Activated B cell treated with CpG ODN at 0.5 μM for 24 hours (primary cell): ENCODE measurements at regions not wholly inside any gene's neighbourhood (a gene's known extent, or its start where the extent isn't known, plus 50 kb on each side); places are given as distances from the start of the nearest gene placed in this dataset.

Experiments used
- ATAC-seq: fragments of 200-7000 bp; cut with Tn5 transposase; one replicate; pipeline ENCODE4 v1.10.0; 2021; ENCODE audit warnings: low read depth, mild to moderate bottlenecking, moderate library complexity
- CTCF ChIA-PET: fragments of 350-600 bp; sonication (Branson Sonifier 250); formaldehyde crosslinking; loops from one replicate; lab custom pipeline; 2021; ENCODE audit warnings: antibody characterized with exemption; lab: Charles Lee
- POLR2A ChIA-PET: fragments of 350-600 bp; sonication (Branson Sonifier 250); formaldehyde crosslinking; loops from one replicate; lab custom pipeline; 2021; ENCODE audit warnings: antibody characterized with exemption; lab: Charles Lee
- DNase-seq: peaks from one replicate; pipeline ENCODE4 v3.0.0; 2022
- H3K27ac Mint-ChIP-seq: one replicate; pipeline ENCODE4 v1.8.0; 2020; ENCODE audit warnings: mixed read lengths
- H3K27me3 Mint-ChIP-seq: one replicate; pipeline ENCODE4 v1.8.0; 2021; ENCODE audit warnings: mixed read lengths
- H3K36me3 Mint-ChIP-seq: one replicate; pipeline ENCODE4 v1.8.0; 2021; ENCODE audit warnings: low read depth, mixed read lengths
- H3K4me1 Mint-ChIP-seq: one replicate; pipeline ENCODE4 v1.8.0; 2021; ENCODE audit warnings: mixed read lengths
- H3K4me3 Mint-ChIP-seq: one replicate; pipeline ENCODE4 v1.8.0; 2020; ENCODE audit warnings: mild to moderate bottlenecking, mixed read lengths
- H3K9me3 Mint-ChIP-seq: one replicate; pipeline ENCODE4 v1.8.0; 2020; ENCODE audit warnings: mixed read lengths
- intact Hi-C: fragments of 100-400 bp; cut with micrococcal nuclease; formaldehyde crosslinking; loops from one replicate; pipeline ENCODE4 v1.15.1; 2024
- TF ChIP-seq, protein P1 (sequence below): fragments of 200-600 bp; IDR thresholded peaks from one replicate; pipeline ENCODE4 v1.8.0; 2022; ENCODE audit warnings: antibody characterized with exemption, mild to moderate bottlenecking

DNA sequence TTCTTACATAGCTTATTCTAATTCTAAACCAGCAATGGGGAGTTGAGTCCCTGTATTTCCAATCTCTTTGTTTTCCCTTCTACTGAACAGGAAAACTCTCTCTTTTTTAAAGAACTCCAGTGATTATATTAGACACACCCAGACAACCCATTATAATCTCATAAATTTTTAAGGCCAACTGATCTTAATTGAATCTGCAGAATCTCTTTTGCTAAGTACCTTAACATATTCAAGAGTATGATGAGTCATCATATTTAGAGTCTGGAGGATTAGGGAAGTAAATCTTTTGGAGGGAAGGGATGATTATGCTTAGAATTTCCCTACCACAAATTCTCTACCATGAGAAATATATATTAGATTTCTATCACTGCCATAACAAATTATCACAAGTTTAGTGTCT, 705.1 kb downstream of the CENPC start:
- POLR2A ChIA-PET, result no interaction called here
- TF ChIP-seq, protein P1, sequence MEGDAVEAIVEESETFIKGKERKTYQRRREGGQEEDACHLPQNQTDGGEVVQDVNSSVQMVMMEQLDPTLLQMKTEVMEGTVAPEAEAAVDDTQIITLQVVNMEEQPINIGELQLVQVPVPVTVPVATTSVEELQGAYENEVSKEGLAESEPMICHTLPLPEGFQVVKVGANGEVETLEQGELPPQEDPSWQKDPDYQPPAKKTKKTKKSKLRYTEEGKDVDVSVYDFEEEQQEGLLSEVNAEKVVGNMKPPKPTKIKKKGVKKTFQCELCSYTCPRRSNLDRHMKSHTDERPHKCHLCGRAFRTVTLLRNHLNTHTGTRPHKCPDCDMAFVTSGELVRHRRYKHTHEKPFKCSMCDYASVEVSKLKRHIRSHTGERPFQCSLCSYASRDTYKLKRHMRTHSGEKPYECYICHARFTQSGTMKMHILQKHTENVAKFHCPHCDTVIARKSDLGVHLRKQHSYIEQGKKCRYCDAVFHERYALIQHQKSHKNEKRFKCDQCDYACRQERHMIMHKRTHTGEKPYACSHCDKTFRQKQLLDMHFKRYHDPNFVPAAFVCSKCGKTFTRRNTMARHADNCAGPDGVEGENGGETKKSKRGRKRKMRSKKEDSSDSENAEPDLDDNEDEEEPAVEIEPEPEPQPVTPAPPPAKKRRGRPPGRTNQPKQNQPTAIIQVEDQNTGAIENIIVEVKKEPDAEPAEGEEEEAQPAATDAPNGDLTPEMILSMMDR, result no peak
- Mint-ChIP-seq H3K4me1 (no peaks in the 10 kb centered on the region), H3K27me3 (no peaks in the 10 kb centered on the region), H3K36me3 (no peaks in the 10 kb centered on the region), H3K4me3 (no peak overlapping the region), H3K9me3 (peaks cover 5% of the 10 kb centered on the region), H3K27ac (no peak overlapping the region)
- intact Hi-C loops, result no loop called here
- DNase-seq, result no peak
- CTCF ChIA-PET, result no interaction called here
- ATAC-seq, result no peak

DNA sequence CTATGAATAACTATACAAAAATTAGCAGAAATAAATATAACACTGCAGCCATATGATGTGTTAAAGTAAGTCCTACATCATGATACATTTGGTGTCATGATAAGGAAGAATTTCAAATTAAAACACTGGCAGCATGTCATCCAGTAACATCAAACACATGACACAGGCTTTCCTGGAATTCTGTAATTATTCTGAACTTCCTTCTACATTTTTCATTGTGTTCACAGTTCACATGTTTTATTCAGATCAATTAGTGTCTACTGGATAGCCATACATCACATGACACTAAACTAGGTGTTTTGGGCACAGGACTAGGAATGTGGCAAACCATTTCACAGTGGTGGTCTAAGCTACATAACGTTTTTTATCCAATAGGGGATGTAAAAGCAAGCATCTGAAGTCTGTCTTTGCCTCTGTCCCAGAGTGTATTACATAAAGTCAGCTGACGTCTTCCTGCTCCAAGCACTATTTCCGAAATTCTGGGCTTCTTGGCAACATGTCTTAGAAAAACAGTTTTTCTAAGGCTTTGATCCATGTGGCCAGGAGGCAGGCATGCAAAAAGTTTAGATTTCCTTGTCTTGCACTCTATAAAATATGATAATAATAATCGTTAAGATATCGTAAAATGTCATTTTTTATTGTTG, 707.9 kb downstream of the CENPC start:
- Mint-ChIP-seq H3K27ac (no peak overlapping the region), H3K9me3 (peaks cover 3% of the 10 kb centered on the region), H3K4me1 (no peaks in the 10 kb centered on the region), H3K27me3 (no peaks in the 10 kb centered on the region), H3K36me3 (no peaks in the 10 kb centered on the region), H3K4me3 (no peak overlapping the region)
- CTCF ChIA-PET, result no interaction called here
- POLR2A ChIA-PET, result no interaction called here
- TF ChIP-seq, protein P1, result no peak
- ATAC-seq (no peak), DNase-seq (no peak)
- intact Hi-C loops, result no loop called here

DNA sequence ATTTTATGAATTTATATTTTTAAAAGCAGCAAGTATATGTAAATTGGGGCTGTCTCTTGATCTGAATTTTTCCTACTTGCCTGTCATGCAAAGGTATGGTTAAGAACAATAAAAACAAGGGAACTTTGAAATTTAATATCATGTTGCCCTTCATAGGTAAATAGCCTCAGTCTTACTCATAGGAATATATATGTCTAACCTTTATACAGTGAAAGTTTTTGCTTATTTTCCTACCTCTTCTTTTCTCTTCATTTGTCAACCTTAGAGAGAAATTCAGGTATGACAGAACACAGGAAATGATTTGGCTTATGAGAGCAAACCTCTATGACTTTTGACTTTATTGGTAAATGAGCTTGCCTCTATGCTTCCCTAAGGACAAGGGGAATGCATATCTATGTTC, 716.0 kb downstream of the CENPC start:
- intact Hi-C loops, result no loop called here
- no peaks in the 10 kb centered on the region for H3K4me1 Mint-ChIP-seq

DNA sequence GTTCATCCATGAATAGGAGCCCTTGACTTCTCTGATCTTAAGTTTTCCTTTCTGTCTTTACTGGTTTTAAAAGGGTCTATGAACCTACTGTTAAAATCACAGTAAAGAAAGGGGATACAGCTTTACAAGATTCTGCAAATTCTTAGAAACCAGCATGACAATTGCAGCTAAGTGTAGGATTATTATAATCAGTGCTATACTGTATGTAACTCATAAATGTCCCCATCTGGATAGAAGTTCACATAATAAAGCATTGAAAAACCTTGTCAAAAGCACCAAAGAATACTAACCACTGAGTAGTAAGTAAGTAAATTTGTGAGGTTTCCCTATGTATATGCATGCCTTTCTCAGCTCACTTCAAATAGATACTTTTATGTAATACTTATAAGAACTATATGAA, 724.6 kb downstream of the CENPC start:
- Mint-ChIP-seq H3K9me3 (peaks cover 4% of the 10 kb centered on the region), H3K27me3 (no peaks in the 10 kb centered on the region), H3K27ac (no peak overlapping the region), H3K4me3 (no peak overlapping the region), H3K4me1 (no peaks in the 10 kb centered on the region), H3K36me3 (no peaks in the 10 kb centered on the region)
- ChIA-PET CTCF (no interaction called here), POLR2A (no interaction called here)
- ATAC-seq (no peak), DNase-seq (no peak)
- intact Hi-C loops, result no loop called here
- TF ChIP-seq, protein P1, result no peak

More for the DNA sequence above, 716.0 kb downstream of the CENPC start:
- TF ChIP-seq, protein P1, result no peak
- ChIA-PET POLR2A (no interaction called here), CTCF (no interaction called here)
- peaks cover 2% of the 10 kb centered on the region for H3K9me3 Mint-ChIP-seq
- H3K27ac Mint-ChIP-seq, result no peak overlapping the region
- no peak for ATAC-seq
- no peaks in the 10 kb centered on the region for H3K27me3 Mint-ChIP-seq
- DNase-seq, result no peak
- H3K36me3 Mint-ChIP-seq, result no peaks in the 10 kb centered on the region
- H3K4me3 Mint-ChIP-seq, result no peak overlapping the region

DNA sequence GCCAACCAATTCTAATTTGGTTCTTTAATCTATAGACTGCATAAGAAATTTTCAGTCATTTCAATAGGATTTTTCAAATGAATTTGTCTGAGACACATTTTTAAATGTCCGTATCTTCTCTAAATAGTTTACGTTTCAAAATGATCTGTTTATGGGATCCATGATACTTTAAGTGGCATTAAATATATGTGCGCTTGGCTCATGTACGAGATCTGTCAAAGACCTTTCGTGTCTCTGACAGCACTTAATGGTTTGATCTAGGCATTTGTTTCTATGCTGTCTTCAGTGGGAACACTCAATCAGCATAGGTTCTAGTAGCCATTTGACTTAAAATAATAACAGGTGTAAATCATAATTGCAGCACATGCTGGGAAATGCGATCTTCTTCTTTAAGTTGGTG, 731.0 kb downstream of the CENPC start:
- no peak overlapping the region for H3K4me3 Mint-ChIP-seq
- CTCF ChIA-PET, result no interaction called here
- intact Hi-C loops, result no loop called here
- POLR2A ChIA-PET, result interaction anchor here (0.6 kb wide), 1 partner anchor 513 kb away, joined by 5 read pairs; no protein-coding TSS in a partner anchor
- ATAC-seq (no peak), DNase-seq (no peak)
- TF ChIP-seq, protein P1, result no peak
- H3K4me1 Mint-ChIP-seq, result no peaks in the 10 kb centered on the region
- no peaks in the 10 kb centered on the region for H3K9me3 Mint-ChIP-seq
- no peaks in the 10 kb centered on the region for H3K36me3 Mint-ChIP-seq
- no peaks in the 10 kb centered on the region for H3K27me3 Mint-ChIP-seq
- no peak overlapping the region for H3K27ac Mint-ChIP-seq
